Chondrocyte (in vitro differentiated cells): ENCODE measurements at regions not wholly inside any gene's neighbourhood (a gene's known extent, or its start where the extent isn't known, plus 50 kb on each side); places are given as distances from the start of the nearest gene placed in this dataset.

Experiments
- DNase-seq: peaks from one replicate; pipeline ENCODE4 v3.0.0; 2021; ENCODE audit warnings: mixed read lengths, low spot score
- H3K27ac Mint-ChIP-seq: one replicate; pipeline ENCODE4 v1.8.0; 2021; ENCODE audit warnings: mild to moderate bottlenecking, moderate library complexity, mixed read lengths; ENCODE audit not compliant: unreplicated experiment
- H3K27me3 Mint-ChIP-seq: 2 replicates; pipeline ENCODE4 v1.8.0; 2021; ENCODE audit warnings: low read depth, mixed read lengths
- H3K36me3 Mint-ChIP-seq: 2 replicates; pipeline ENCODE4 v1.8.0; 2021; ENCODE audit warnings: low read depth, mixed read lengths
- H3K4me1 Mint-ChIP-seq: 2 replicates; pipeline ENCODE4 v1.8.0; 2021; ENCODE audit warnings: low read depth, mild to moderate bottlenecking, mixed read lengths
- H3K4me3 Mint-ChIP-seq: one replicate; pipeline ENCODE4 v1.8.0; 2021; ENCODE audit warnings: mild to moderate bottlenecking, moderate library complexity, mixed read lengths; ENCODE audit not compliant: unreplicated experiment
- H3K9me3 Mint-ChIP-seq: 2 replicates; pipeline ENCODE4 v1.8.0; 2021; ENCODE audit warnings: low read depth, mixed read lengths
- TF ChIP-seq, protein P1 (sequence below): fragments of 200-600 bp; sonication (generic); IDR thresholded peaks from 2 replicates; pipeline ENCODE4 v1.5.0; 2021; ENCODE audit warnings: antibody characterized with exemption, mild to moderate bottlenecking, moderate library complexity

DNA sequence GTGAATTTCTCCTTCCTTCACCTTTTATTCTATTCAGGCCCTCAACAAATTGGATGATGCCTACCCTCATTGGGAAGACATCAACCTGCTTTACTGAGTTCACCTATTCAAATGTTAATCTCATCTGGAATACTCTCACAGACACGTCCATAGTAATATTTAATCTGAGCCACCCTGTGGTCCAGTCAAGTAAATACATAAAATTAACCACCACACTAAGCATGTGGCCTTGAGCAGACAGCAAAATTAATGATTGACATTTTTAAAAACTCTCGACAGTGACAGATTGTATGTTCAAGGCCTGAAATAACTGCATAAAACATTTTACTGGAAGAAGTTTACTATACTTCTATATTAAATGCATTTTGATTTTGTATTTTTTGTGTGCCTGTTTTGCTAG is 540.6 kb upstream of the GCFC2 start:
- H3K9me3 Mint-ChIP-seq: no peaks in the 10 kb centered on the region
- no peak overlapping the region for H3K27ac Mint-ChIP-seq
- no peaks in the 10 kb centered on the region for H3K36me3 Mint-ChIP-seq
- no peak overlapping the region for H3K4me3 Mint-ChIP-seq
- no peak for DNase-seq
- H3K27me3 Mint-ChIP-seq: peaks cover 1% of the 10 kb centered on the region
- no peaks in the 10 kb centered on the region for H3K4me1 Mint-ChIP-seq
- TF ChIP-seq, protein P1, sequence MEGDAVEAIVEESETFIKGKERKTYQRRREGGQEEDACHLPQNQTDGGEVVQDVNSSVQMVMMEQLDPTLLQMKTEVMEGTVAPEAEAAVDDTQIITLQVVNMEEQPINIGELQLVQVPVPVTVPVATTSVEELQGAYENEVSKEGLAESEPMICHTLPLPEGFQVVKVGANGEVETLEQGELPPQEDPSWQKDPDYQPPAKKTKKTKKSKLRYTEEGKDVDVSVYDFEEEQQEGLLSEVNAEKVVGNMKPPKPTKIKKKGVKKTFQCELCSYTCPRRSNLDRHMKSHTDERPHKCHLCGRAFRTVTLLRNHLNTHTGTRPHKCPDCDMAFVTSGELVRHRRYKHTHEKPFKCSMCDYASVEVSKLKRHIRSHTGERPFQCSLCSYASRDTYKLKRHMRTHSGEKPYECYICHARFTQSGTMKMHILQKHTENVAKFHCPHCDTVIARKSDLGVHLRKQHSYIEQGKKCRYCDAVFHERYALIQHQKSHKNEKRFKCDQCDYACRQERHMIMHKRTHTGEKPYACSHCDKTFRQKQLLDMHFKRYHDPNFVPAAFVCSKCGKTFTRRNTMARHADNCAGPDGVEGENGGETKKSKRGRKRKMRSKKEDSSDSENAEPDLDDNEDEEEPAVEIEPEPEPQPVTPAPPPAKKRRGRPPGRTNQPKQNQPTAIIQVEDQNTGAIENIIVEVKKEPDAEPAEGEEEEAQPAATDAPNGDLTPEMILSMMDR: no peak

DNA sequence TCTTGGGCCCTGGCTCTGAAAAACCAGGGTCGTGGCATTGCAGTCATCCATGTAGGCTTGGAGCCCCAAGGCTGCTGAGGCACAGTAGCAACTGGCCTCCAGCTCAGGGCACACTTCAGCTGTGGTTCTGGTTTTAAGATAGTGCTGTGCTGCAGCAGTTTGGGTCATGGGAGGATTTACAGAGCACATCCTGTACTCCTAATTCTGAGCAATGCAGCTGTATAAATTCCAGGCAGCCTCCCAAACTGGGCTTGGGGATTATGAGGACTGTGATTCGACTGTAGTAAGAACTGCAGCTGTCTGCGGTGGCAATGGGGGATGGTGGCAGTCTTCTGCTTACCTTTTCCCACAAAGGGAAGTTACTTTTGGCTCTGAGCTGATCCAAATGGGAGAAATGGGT is 536.3 kb upstream of the GCFC2 start:
- H3K4me1 Mint-ChIP-seq: no peaks in the 10 kb centered on the region
- TF ChIP-seq, protein P1: no peak
- H3K36me3 Mint-ChIP-seq: no peaks in the 10 kb centered on the region
- no peak overlapping the region for H3K4me3 Mint-ChIP-seq
- peaks cover 2% of the 10 kb centered on the region for H3K27me3 Mint-ChIP-seq
- H3K9me3 Mint-ChIP-seq: peaks cover 8% of the 10 kb centered on the region
- H3K27ac Mint-ChIP-seq: no peak overlapping the region
- no peak for DNase-seq

DNA sequence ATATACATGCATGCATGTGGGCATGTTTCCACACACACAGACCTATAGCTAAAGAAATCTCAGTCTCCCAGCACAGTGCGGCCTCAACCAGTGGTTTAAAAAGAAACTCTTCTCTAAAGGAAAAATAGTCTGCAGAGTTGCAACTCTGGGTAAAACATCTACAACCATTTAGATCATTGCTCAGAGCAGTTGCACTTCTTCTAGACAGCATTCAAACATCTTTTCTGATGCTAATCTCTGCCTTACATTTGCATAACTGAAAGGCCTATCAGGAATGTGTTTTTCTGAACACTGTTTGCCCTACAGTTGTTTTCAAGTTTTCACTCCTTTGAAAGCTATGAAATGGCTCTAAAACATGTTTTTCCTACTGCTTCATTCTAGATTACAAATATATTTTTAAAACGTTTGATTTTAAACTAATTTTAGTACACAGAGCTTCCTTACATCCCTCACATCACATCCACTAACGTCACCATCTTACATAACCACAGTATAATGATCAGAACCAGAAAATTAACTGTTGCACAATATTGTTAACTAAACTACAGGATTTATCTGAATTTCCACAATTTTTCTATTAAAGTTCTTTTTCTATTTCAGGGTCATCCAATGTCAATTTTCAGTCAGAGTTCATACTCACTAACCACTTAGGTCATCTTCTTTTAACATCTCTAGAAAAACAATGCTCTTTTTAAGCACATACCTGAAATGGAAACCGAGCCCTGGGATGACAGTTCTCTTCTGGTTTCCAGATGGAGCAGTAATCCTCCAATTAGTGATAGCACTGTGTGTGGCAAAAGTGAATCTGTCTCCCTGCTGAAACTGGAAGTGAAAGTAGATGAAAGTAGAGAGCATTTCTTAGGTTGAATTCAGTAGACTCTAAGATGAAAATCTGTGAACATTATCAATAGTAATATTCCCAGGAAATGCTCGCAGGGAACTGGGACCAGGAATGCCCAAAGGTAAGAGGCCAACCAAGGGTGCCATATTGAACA is 501.6 kb upstream of the GCFC2 start:
- TF ChIP-seq, protein P1: no peak
- H3K27ac Mint-ChIP-seq: no peak overlapping the region
- H3K9me3 Mint-ChIP-seq: no peaks in the 10 kb centered on the region
- DNase-seq: no peak
- H3K4me3 Mint-ChIP-seq: no peak overlapping the region
- no peaks in the 10 kb centered on the region for H3K36me3 Mint-ChIP-seq
- no peaks in the 10 kb centered on the region for H3K4me1 Mint-ChIP-seq
- H3K27me3 Mint-ChIP-seq: peaks cover 14% of the 10 kb centered on the region

DNA sequence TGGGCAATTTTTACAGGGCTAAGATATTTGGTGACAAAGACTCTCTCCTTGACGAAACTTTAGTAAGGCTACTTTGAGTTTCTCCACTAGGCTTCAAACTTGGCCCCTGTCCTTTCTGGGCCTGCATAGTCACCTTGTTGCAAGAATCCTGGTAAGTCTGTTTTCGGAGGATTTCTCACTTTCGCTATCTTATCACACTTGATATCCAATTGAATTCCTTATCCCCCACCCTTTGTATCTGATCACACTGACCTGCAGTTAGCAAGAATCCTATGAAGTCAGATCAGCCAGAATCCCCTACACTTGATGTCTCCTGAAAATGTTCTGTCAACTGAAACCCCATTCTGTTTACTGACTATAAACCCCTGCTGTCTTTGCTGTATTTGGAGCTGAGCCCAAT is 499.8 kb upstream of the GCFC2 start:
- TF ChIP-seq, protein P1: no peak
- H3K4me3 Mint-ChIP-seq: no peak overlapping the region

DNA sequence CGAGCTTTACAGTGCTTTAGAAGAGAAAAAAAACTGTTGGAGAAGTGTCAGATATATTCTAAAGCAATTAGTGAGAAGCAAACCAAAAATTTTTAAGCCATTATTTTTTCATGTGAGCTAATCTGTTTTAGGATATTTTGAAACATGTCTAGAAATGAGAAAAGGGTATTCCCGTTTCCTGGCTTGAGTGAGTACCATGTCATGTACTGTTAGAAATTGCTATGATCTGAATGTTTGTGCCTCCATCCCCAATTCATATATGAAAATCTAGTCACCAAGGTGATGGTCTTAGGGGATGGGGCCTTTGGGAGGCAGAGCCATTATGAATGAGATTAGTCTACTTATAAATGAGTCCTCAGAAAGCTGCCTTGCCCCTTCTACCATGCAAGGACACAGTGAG is 493.3 kb upstream of the GCFC2 start:
- no peak for DNase-seq

More for the DNA sequence above, 499.8 kb upstream of the GCFC2 start:
- Mint-ChIP-seq H3K27ac (no peak overlapping the region), H3K36me3 (no peaks in the 10 kb centered on the region), H3K9me3 (no peaks in the 10 kb centered on the region), H3K27me3 (peaks cover 17% of the 10 kb centered on the region), H3K4me1 (no peaks in the 10 kb centered on the region)
- no peak for DNase-seq

More for the DNA sequence above, 493.3 kb upstream of the GCFC2 start:
- H3K27me3 Mint-ChIP-seq: peaks cover 13% of the 10 kb centered on the region
- no peaks in the 10 kb centered on the region for H3K9me3 Mint-ChIP-seq
- TF ChIP-seq, protein P1: no peak
- no peaks in the 10 kb centered on the region for H3K4me1 Mint-ChIP-seq
- no peak overlapping the region for H3K27ac Mint-ChIP-seq
- H3K36me3 Mint-ChIP-seq: no peaks in the 10 kb centered on the region
- H3K4me3 Mint-ChIP-seq: no peak overlapping the region
